Cardiac fibroblast (primary cell): ENCODE measurements at regions not wholly inside any gene's neighbourhood (a gene's known extent, or its start where the extent isn't known, plus 50 kb on each side); places are given as distances from the start of the nearest gene placed in this dataset.

Experiments
- DNase-seq, 2 donors: peaks; one replicate each; pipeline versions ENCODE4 v3.0.0 to v3.0.0-alpha.2; 2010; ENCODE audit warnings: low read depth in 2 of 2
- H3K4me3 ChIP-seq, 2 donors: replicated peaks in 1 of 2; 1 replicate in 1 of 2; 2 replicates in 1 of 2; pipeline ENCODE4 v1.5.1; 2011; ENCODE audit warnings: low read depth in 2 of 2, low read length in 2 of 2, mild to moderate bottlenecking in 2 of 2, moderate library complexity in 1 of 2
- CTCF ChIP-seq: IDR thresholded peaks from one replicate; pipeline ENCODE4 v1.5.1; 2011; ENCODE audit warnings: low read depth, mild to moderate bottlenecking, low read length, inconsistent platforms

DNA sequence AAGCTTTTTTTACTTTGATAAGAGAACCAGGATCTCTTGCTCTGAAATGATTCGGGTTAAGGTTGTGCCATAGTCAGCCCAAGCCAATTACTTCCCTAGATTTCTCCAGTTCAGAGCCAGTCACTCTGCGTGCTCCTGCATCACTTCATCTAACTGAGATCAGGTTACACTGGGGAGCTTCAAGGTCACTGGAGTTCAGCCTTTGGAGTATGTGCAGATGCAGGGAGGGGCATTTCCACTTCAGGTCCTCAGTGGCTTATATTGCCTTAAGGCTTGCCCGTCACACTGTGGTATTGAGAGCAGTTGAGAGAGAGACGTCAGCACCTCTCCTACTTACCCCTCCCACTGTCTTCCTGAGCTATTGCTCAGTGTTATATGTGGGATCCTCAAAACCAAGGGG lies 317.8 kb downstream of the EPHA4 start:
- DNase-seq, result no peak
- no peak overlapping the region for H3K4me3 ChIP-seq
- no peak for TF ChIP-seq CTCF

- no peak for DNase-seq
- no peak overlapping the region for H3K4me3 ChIP-seq
- TF ChIP-seq CTCF, result no peak
Observed at GRCh38 chr2:221255862-221256261, 316.2 kb downstream of the EPHA4 start.

DNA sequence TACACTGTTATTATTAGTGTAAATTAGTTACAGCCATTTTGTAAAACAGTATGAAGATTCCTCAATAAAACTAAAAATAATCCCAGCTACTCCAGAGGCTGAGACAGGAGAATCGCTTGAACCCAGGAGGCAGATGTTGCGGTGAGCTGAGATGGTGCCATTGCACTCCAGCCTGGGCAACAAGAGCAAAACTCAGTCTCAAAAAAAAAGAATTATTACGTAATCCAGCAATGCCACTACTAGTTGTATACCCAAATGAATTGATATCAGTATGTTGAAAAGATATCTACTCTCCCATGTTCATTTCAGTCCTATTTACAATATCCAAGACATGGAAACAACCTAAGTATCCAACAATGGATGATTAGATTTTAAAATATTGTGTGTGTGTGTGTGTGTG lies 313.6 kb downstream of the EPHA4 start:
- no peak overlapping the region for H3K4me3 ChIP-seq
- TF ChIP-seq CTCF, result no peak
- no peak for DNase-seq

GRCh38 chr2:221262651-221263050 lies 309.5 kb downstream of the EPHA4 start:
- TF ChIP-seq CTCF, result no peak
- no peak overlapping the region for H3K4me3 ChIP-seq
- DNase-seq, result no peak

DNA sequence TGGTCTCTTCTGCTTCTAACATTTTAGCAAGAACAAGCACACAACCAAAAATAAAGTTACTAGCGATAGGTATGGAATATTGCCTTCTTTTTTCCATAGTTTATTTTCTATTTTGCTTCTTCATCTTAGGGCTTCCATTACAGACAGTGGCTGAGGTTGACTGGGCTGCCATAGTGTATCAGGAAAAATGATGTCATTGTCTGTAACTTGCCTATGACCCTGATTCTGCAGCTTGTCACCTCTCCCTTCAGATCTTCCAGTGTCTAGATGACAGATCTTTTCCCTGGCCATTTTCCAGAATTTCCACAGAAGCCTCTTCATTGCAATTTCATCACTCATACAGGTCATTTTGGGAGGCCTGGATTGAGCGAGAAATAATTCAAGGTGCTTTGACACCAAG lies 308.5 kb downstream of the EPHA4 start:
- no peak for DNase-seq
- TF ChIP-seq CTCF, result no peak
- no peak overlapping the region for H3K4me3 ChIP-seq

DNA sequence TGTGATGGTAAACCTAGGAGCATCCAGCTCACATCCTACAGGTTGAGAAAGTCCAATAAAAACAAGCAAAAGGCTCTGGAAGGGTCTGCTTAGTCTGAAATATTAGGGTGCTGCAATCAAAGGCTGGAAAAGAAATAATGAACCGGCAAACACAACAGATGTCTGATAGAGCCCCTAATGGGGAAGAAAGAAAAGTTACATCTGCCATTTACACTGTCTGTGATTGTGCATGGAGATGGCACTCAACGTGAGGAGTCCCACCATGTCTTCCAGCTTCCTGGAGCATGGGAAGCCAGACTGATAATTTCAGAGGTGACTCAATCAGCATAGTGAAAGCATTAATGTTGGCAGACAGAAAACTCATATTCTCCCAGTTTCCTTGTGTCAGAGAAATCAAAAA lies 307.8 kb downstream of the EPHA4 start:
- TF ChIP-seq CTCF, result no peak
- DNase-seq, result no peak
- no peak overlapping the region for H3K4me3 ChIP-seq

DNA sequence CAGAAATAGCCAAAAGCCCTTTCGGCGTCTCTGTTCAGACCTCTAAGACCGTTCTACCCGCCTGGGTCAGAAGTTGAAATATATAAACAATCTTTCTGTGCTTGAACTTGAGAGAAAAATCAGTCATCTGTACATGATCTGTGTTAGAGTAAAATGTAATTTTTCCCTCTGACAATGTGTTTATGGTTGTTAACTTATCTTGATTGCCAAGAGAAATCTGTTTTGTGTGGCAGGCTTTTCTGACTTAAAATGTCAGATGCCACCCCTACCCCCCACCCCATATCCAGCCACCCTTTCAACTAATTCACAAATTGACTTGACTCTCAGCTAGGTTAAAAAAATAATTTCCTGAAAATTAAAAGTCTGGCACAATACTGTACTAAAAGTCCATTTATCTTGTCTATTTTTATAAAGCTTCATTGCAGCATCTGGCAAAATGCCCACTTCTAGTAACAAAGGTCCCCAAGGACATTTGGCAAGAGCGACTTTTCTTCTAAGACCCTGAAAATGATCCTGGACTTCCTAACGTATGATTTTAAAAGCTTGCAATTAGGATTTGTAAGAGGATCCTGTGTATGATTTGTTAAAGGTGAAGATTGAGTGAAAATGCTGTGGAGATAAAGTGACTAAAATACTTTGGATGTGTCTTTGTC lies 304.2 kb downstream of the EPHA4 start:
- H3K4me3 ChIP-seq, result no peak overlapping the region
- no peak for DNase-seq
- no peak for TF ChIP-seq CTCF
